Endothelial cell of umbilical vein (primary cell): ENCODE measurements at regions not wholly inside any gene's neighbourhood (a gene's known extent, or its start where the extent isn't known, plus 50 kb on each side); places are given as distances from the start of the nearest gene placed in this dataset.

ENCODE experiments used
- BruUV-seq: library from RNA; stranded (reverse); fragments of 400-500 nt; replicated peaks from 2 replicates; lab custom pipeline; 2021; lab: Mats Ljungman, UMichigan
- CTCF ChIA-PET: fragments of 300-600, 350-600 bp; sonication (Branson Sonifier 250); formaldehyde crosslinking; loops from one replicate; lab custom pipeline; 2021; ENCODE audit warnings: antibody characterized with exemption, inconsistent platforms; lab: Charles Lee
- POLR2A ChIA-PET: fragments of 300-600, 350-600 bp; sonication (Branson Sonifier 250); formaldehyde crosslinking; loops from one replicate; lab custom pipeline; 2021; ENCODE audit warnings: antibody characterized with exemption, inconsistent platforms; lab: Charles Lee
- DNase-seq: peaks from one replicate; pipeline ENCODE4 v3.0.0-alpha.2; 2011; ENCODE audit warnings: low read depth, low spot score
- FAIRE-seq: peaks from 2 replicates; lab custom pipeline; 2011; peaks lifted over from hg19 to GRCh38; lab: Jason Lieb, UNC
- H2AFZ ChIP-seq: 2 replicates; pipeline ENCODE4 v1.6.0; 2012; ENCODE audit warnings: low read depth, low read length, control low read depth, inconsistent platforms
- H3K27ac ChIP-seq: 2 replicates; pipeline ENCODE4 v1.5.1; 2011; ENCODE audit warnings: low read depth, mild to moderate bottlenecking, control low read depth, low read length, moderate library complexity; ENCODE audit not compliant: insufficient read depth
- H3K27me3 ChIP-seq, 2 experiments: 2 replicates each; pipeline versions ENCODE4 v1.6.0 to v1.6.1; 2011; ENCODE audit warnings: low read length in 2 of 2, mixed read lengths in 1 of 2; ENCODE audit not compliant: control insufficient read depth in 2 of 2, insufficient read depth in 2 of 2
- H3K36me3 ChIP-seq, 2 experiments: 2 replicates in 1 of 2; 3 replicates in 1 of 2; pipeline ENCODE4 v1.5.1; 2011; ENCODE audit warnings: low read length in 2 of 2, mild to moderate bottlenecking in 1 of 2, moderate library complexity in 1 of 2; ENCODE audit not compliant: control insufficient read depth in 2 of 2, insufficient read depth in 2 of 2; ENCODE audit errors: extremely low read depth in 1 of 2
- H3K4me1 ChIP-seq: 3 replicates; pipeline ENCODE4 v1.5.1; 2011; ENCODE audit warnings: mild to moderate bottlenecking, low read length; ENCODE audit not compliant: control insufficient read depth, insufficient read depth; ENCODE audit errors: extremely low read depth
- H3K4me2 ChIP-seq: 2 replicates; pipeline ENCODE4 v1.6.1; 2011; ENCODE audit warnings: low read length, control low read depth, mixed read lengths; ENCODE audit not compliant: insufficient read depth
- H3K4me3 ChIP-seq, 3 experiments: fragments of 200-600 bp in 1 of 3; sonication (generic), shearing (Covaris generic) in 1 of 3; replicated peaks in 1 of 3; 2 replicates each; pipeline ENCODE4 v1.5.1; 2011 to 2016; ENCODE audit warnings: control low read depth in 3 of 3, low read length in 3 of 3, mild to moderate bottlenecking in 2 of 3, inconsistent platforms in 1 of 3, low read depth in 1 of 3, moderate library complexity in 1 of 3; ENCODE audit not compliant: insufficient read depth in 1 of 3
- H3K79me2 ChIP-seq: 2 replicates; pipeline ENCODE4 v1.6.0; 2012; ENCODE audit warnings: low read length, inconsistent platforms; ENCODE audit not compliant: control insufficient read depth, insufficient read depth
- H3K9ac ChIP-seq: replicated peaks from 2 replicates; pipeline ENCODE3; 2011; ENCODE audit warnings: low read length, control low read depth; ENCODE audit not compliant: insufficient read depth; ENCODE audit errors: extremely low read depth
- H3K9me1 ChIP-seq: replicated peaks from 3 replicates; pipeline ENCODE4 v1.6.0; 2011; ENCODE audit warnings: mild to moderate bottlenecking, low read length; ENCODE audit not compliant: control insufficient read depth, insufficient read depth; ENCODE audit errors: extremely low read depth
- H3K9me3 ChIP-seq: replicated peaks from 2 replicates; pipeline ENCODE4 v1.5.1; 2012; ENCODE audit warnings: low read length, inconsistent platforms; ENCODE audit not compliant: control insufficient read depth, insufficient read depth
- H4K20me1 ChIP-seq: replicated peaks from 2 replicates; pipeline ENCODE3; 2011; ENCODE audit warnings: mild to moderate bottlenecking, low read length; ENCODE audit not compliant: control insufficient read depth, insufficient read depth; ENCODE audit errors: extremely low read depth
- EZH2 ChIP-seq: IDR thresholded peaks from 2 replicates; pipeline ENCODE4 v1.6.1; 2012; ENCODE audit warnings: borderline replicate concordance, low read depth, mild to moderate bottlenecking, moderate library complexity, low read length, inconsistent platforms; ENCODE audit not compliant: severe bottlenecking
- FOS ChIP-seq: IDR thresholded peaks from 2 replicates; pipeline ENCODE4 v1.6.1; 2011; ENCODE audit warnings: mild to moderate bottlenecking, low read length, moderate library complexity, borderline replicate concordance; ENCODE audit not compliant: insufficient read depth
- JUN ChIP-seq: IDR thresholded peaks from 2 replicates; pipeline ENCODE4 v1.6.1; 2011; ENCODE audit warnings: borderline replicate concordance, low read depth; ENCODE audit not compliant: insufficient read length, insufficient read depth
- MAX ChIP-seq: IDR thresholded peaks from 2 replicates; pipeline ENCODE4 v1.6.1; 2011; ENCODE audit not compliant: insufficient read depth, insufficient read length
- MYC ChIP-seq: IDR thresholded peaks from one replicate; pipeline ENCODE4 v1.6.1; 2011; ENCODE audit warnings: mild to moderate bottlenecking, low read depth, low read length
- POLR2A ChIP-seq: IDR thresholded peaks from 2 replicates; pipeline ENCODE4 v1.6.1; 2012; ENCODE audit warnings: low read depth, mild to moderate bottlenecking, control low read depth, low read length
- POLR2AphosphoS5 ChIP-seq: IDR thresholded peaks from 2 replicates; pipeline ENCODE4 v1.6.1; 2012; ENCODE audit warnings: low read depth, mild to moderate bottlenecking, control low read depth, low read length, moderate library complexity; ENCODE audit not compliant: insufficient read depth
- dilution Hi-C: fragments of 300-500 bp; cut with MboI; formaldehyde crosslinking; loops from one replicate; pipeline ENCODE4 v1.15.0; 2019; ENCODE audit warnings: low sequenced_read_pairs; ENCODE audit not compliant: extremely low pct_ligation_motif_present
- intact Hi-C: fragments of 100-400 bp; cut with micrococcal nuclease; formaldehyde crosslinking; loops from one replicate; pipeline ENCODE4 v1.10.0; 2022
- TF ChIP-seq, protein P1 (sequence below), 2 donors: IDR thresholded peaks; 1 replicate in 1 of 2; 2 replicates in 1 of 2; pipeline ENCODE4 v1.5.1; 2011; ENCODE audit warnings: low read length in 2 of 2, mild to moderate bottlenecking in 2 of 2, moderate library complexity in 2 of 2, control low read depth in 1 of 2, inconsistent platforms in 1 of 2, low read depth in 1 of 2; ENCODE audit not compliant: insufficient read depth in 1 of 2; ENCODE audit errors: extremely low read depth in 1 of 2

DNA sequence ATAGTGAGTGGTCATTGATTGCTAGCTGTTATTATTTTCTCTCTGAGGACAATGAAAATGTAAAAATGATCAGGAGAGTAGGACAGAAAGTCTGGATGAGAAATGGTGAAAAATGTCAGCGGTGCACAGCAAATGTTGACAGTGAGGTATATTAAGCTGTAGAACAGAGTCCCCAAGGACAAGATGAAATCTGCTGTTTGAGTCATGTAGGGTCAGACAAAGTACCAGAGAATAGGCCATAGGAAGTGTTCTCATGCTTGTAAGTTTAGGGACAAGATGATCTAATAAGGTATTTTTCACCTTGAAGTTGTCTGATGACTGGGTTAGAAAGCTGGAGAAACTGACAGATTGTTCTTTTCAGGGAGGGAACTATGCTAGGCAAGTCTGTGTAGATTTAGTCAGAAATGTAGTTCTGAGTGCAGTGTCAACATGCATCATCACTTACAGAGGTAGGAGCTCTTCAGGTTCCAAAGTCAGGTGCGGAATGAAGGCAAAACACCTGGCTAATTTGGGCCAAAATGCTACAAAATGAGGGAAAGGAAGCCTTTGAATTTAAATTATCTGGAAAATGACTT lies 369.3 kb downstream of the DLEU7 start:
- H3K36me3 ChIP-seq = no peaks in the 10 kb centered on the region
- H2AFZ ChIP-seq = no peak overlapping the region
- ChIA-PET CTCF (no interaction called here), POLR2A (no interaction called here)
- no peaks in the 10 kb centered on the region for H3K79me2 ChIP-seq
- dilution Hi-C loops (no loop called here), intact Hi-C loops (no loop called here)
- BruUV-seq = no TSS peak
- DNase-seq = no peak
- H3K4me3 ChIP-seq = no peak overlapping the region
- H3K27me3 ChIP-seq = no peaks in the 10 kb centered on the region
- H3K9me3 ChIP-seq = no peaks in the 10 kb centered on the region
- no peak overlapping the region for H3K9ac ChIP-seq
- H3K9me1 ChIP-seq = no peaks in the 10 kb centered on the region
- H3K4me1 ChIP-seq = peaks cover 1% of the 10 kb centered on the region
- no peak for FAIRE-seq
- TF ChIP-seq MYC = no peak
- no peak for TF ChIP-seq FOS
- TF ChIP-seq, protein P1, sequence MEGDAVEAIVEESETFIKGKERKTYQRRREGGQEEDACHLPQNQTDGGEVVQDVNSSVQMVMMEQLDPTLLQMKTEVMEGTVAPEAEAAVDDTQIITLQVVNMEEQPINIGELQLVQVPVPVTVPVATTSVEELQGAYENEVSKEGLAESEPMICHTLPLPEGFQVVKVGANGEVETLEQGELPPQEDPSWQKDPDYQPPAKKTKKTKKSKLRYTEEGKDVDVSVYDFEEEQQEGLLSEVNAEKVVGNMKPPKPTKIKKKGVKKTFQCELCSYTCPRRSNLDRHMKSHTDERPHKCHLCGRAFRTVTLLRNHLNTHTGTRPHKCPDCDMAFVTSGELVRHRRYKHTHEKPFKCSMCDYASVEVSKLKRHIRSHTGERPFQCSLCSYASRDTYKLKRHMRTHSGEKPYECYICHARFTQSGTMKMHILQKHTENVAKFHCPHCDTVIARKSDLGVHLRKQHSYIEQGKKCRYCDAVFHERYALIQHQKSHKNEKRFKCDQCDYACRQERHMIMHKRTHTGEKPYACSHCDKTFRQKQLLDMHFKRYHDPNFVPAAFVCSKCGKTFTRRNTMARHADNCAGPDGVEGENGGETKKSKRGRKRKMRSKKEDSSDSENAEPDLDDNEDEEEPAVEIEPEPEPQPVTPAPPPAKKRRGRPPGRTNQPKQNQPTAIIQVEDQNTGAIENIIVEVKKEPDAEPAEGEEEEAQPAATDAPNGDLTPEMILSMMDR (IDR thresholded peaks at IDR 0.05; ENCODE audit: extremely low read depth in 1 of 2, insufficient read depth in 1 of 2, low read depth in 1 of 2, low read length in 2 of 2) = no peak
- no peak for TF ChIP-seq POLR2AphosphoS5
- TF ChIP-seq MAX = no peak
- TF ChIP-seq POLR2A = no peak
- TF ChIP-seq EZH2 = no peak
- TF ChIP-seq JUN = no peak
- H3K4me2 ChIP-seq = no peak overlapping the region
- H4K20me1 ChIP-seq = no peaks in the 10 kb centered on the region
- H3K27ac ChIP-seq = no peak overlapping the region
